ENCODE measurements at regions not wholly inside any gene's neighbourhood (a gene's known extent, or its start where the extent isn't known, plus 50 kb on each side); places are given as distances from the start of the nearest gene placed in this dataset.
"Not testable (repeated sequence)": the region's sequence is repeated elsewhere in the genome, so short reads cannot be mapped to it uniquely, and the experiment has no call there.

GRCh38 chr19:13689085-13689484 is 75.2 kb upstream of the MRI1 start:
- no peak for DNase-seq (ENCODE audit: extremely low spot score in 2 of 2)
- intact Hi-C loops (cut with DNase I): no loop called here
- no peaks in the 10 kb centered on the region for H3K27me3 ChIP-seq
- no peak overlapping the region for H3K4me3 ChIP-seq
- H3K36me3 ChIP-seq: no peaks in the 10 kb centered on the region
- TF ChIP-seq CTCF (IDR thresholded peaks at IDR 0.05): no peak
- TF ChIP-seq POLR2AphosphoS5 (IDR thresholded peaks at IDR 0.05; ENCODE audit: insufficient read depth in 1 of 2, low read depth in 1 of 2): no peak
- no peak for TF ChIP-seq POLR2A (IDR thresholded peaks at IDR 0.05)
- no peaks in the 10 kb centered on the region for H3K9me3 ChIP-seq
- peaks cover 5% of the 10 kb centered on the region for H3K4me1 ChIP-seq
- no peak overlapping the region for H3K27ac ChIP-seq

DNA sequence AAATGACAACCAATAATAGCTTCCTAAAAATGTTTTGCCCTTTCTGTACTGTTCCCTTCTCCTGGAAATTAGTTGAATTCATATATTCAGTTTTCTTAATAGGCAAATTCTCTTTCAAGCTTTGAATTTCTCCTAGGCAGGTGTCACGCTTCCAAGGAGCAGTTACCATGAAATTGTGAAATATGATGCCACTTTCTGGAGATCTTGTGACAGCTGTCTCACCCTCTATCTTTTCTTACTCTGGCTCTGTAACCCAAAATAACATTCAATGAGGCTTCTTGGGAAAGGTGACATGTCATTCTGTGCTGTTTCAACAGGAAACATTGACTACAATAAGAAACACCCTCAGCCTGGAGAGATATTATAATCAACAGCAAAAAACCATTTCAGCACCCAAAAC is 80.3 kb upstream of the MRI1 start:
- no peaks in the 10 kb centered on the region for H3K36me3 ChIP-seq
- TF ChIP-seq POLR2A (IDR thresholded peaks at IDR 0.05) (no peak), CTCF (IDR thresholded peaks at IDR 0.05) (no peak)
- H3K4me3 ChIP-seq: no peak overlapping the region
- peaks cover 11% of the 10 kb centered on the region for H3K9me3 ChIP-seq
- intact Hi-C loops (cut with DNase I): no loop called here
- no peak overlapping the region for H3K27ac ChIP-seq
- no peaks in the 10 kb centered on the region for H3K27me3 ChIP-seq
- no peaks in the 10 kb centered on the region for H3K4me1 ChIP-seq
- DNase-seq (ENCODE audit: extremely low spot score in 2 of 2): no peak

DNA sequence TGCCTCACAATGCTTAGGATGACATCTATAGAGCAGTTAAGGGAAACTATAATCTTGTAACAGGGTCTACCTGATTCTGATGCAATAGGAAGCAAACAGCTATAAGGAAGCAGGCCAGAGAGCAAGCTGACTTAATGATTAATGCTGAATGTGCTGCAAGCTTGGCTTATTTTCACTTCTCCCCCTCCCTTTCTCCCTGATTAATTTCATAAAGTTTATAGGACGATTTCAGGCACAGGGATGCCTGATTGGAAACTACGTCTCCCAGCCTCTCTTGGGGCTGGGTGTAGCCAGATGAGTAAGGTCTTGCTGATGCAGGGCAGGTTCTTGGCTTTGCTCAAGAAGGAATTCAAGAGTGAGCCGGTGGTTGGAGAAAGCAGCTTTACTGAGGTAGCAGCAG is 82.8 kb upstream of the MRI1 start:
- no peak for TF ChIP-seq POLR2A (IDR thresholded peaks at IDR 0.05)
- no peak for TF ChIP-seq POLR2AphosphoS5 (IDR thresholded peaks at IDR 0.05; ENCODE audit: insufficient read depth in 1 of 2, low read depth in 1 of 2)
- no peak for TF ChIP-seq CTCF (IDR thresholded peaks at IDR 0.05)
- Histone ChIP-seq H3K27me3 (no peaks in the 10 kb centered on the region), H3K4me1 (no peaks in the 10 kb centered on the region), H3K9me3 (peaks cover 11% of the 10 kb centered on the region), H3K4me3 (no peak overlapping the region), H3K36me3 (no peaks in the 10 kb centered on the region), H3K27ac (no peak overlapping the region)
- DNase-seq (ENCODE audit: extremely low spot score in 2 of 2): no peak
- intact Hi-C loops (cut with DNase I): no loop called here

- H3K27me3 ChIP-seq; intact Hi-C loops (cut with DNase I); H3K4me1 ChIP-seq: not testable (repeated sequence)
Measured at GRCh38 chr19:13680708-13681360, 83.5 kb upstream of the MRI1 start.

GRCh38 chr19:13676967-13677366 is 87.4 kb upstream of the MRI1 start:
- H3K27ac ChIP-seq; DNase-seq (ENCODE audit: extremely low spot score in 2 of 2); H3K4me3 ChIP-seq; intact Hi-C loops (cut with DNase I); H3K36me3 ChIP-seq; H3K27me3 ChIP-seq; H3K4me1 ChIP-seq: not testable (repeated sequence)
- peaks cover 11% of the 10 kb centered on the region for H3K9me3 ChIP-seq

More at GRCh38 chr19:13680708-13681360, 83.5 kb upstream of the MRI1 start:
- not testable (repeated sequence) for DNase-seq (ENCODE audit: extremely low spot score in 2 of 2); H3K36me3 ChIP-seq; H3K4me3 ChIP-seq; H3K27ac ChIP-seq
- H3K9me3 ChIP-seq: peaks cover 11% of the 10 kb centered on the region

- H3K4me1 ChIP-seq; H3K27me3 ChIP-seq; H3K4me3 ChIP-seq; H3K27ac ChIP-seq; H3K9me3 ChIP-seq; H3K36me3 ChIP-seq; intact Hi-C loops (cut with DNase I); DNase-seq (ENCODE audit: extremely low spot score in 2 of 2): not testable (repeated sequence)
Measured at GRCh38 chr19:13672480-13673175, 91.7 kb upstream of the MRI1 start.
